ENCODE measurements at regions not wholly inside any gene's neighbourhood (a gene's known extent, or its start where the extent isn't known, plus 50 kb on each side); places are given as distances from the start of the nearest gene placed in this dataset.

DNA sequence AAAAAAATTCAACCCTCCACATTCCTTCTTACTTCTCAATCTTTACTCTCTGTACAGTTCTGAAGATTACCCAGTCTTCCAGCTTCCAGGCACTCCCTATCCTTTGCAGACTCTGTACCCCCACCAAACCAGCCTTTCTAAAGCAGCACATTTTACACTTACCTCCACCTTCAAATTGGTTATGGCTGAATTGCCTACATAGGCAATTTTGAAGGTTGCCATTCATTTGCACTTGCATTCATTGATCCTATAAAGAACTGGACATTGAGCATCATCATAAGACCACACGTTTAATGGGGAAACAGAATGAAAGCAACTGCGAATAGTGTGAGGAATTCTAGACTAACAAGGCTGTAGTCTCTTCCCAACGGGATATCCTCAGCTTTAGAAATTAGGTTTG is 233.4 kb downstream of the TRIB2 start:
- Mint-ChIP-seq H3K36me3 (ENCODE audit: low read depth) (no peaks in the 10 kb centered on the region), H3K27me3 (ENCODE audit: low read depth) (peaks cover 51% of the 10 kb centered on the region), H3K4me1 (ENCODE audit: low read depth) (peaks cover 35% of the 10 kb centered on the region), H3K9me3 (no peaks in the 10 kb centered on the region), H3K27ac (no peak overlapping the region), H3K4me3 (ENCODE audit: low read depth) (no peak overlapping the region)
- DNase-seq (ENCODE audit: low spot score): no peak
- intact Hi-C loops (cut with micrococcal nuclease): loop anchor here (5.0 kb wide), 1 partner anchor 1118 kb away; no protein-coding TSS in a partner anchor

DNA sequence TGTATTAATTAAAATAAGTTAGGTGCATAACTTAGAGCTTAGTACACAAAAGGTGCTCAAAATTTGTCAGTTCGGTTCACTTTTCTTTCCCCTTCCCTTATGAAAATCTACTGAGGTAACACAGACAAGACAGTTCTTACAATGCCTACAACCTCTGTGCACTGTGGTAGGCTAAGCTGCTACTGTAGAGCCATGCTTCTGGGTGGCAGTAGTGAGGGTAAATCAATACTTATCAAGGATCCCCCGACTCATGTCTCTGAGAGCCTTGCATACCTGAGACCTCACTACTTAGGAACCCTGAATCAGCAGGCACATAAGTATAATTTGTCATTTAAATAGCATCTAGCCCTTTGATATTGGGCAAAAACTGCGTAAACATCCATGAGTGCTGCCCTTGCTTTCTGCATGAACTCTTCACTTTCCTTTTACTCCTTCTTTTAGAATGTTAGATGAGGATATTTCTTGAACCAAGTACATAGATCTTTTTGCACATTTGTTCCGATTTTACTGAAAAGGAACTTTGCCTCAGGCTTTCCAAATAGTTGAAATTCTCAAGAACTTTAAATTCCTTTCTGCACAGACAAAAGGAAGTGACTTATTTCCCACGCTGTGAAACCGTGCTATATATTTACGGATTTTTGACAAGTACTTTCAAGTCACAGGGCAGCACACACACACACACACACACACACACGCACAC is 234.4 kb downstream of the TRIB2 start:
- intact Hi-C loops (cut with micrococcal nuclease): loop anchor here (5.0 kb wide), 1 partner anchor 1119 kb away; no protein-coding TSS in a partner anchor
- no peaks in the 10 kb centered on the region for H3K9me3 Mint-ChIP-seq
- DNase-seq (ENCODE audit: low spot score): no peak
- H3K4me3 Mint-ChIP-seq (ENCODE audit: low read depth): no peak overlapping the region
- H3K27me3 Mint-ChIP-seq (ENCODE audit: low read depth): peaks cover 49% of the 10 kb centered on the region
- H3K27ac Mint-ChIP-seq: no peak overlapping the region
- H3K4me1 Mint-ChIP-seq (ENCODE audit: low read depth): peaks cover 33% of the 10 kb centered on the region
- H3K36me3 Mint-ChIP-seq (ENCODE audit: low read depth): no peaks in the 10 kb centered on the region

DNA sequence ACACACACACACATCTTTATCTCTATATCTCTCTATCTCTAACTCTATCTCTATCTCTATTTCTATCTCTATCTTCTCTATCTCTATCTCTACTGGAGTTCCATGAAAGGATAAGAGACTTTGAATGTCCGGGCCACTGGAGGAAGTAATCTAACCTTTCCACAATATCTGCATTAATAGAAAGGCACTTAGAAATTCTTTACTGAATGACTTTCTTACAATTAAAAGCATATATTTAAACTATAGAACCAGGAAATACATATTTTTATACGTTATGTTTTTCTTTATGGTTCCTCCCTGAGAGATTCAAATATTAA is 234.9 kb downstream of the TRIB2 start:
- no peak for DNase-seq (ENCODE audit: low spot score)
- peaks cover 52% of the 10 kb centered on the region for H3K27me3 Mint-ChIP-seq (ENCODE audit: low read depth)
- no peak overlapping the region for H3K4me3 Mint-ChIP-seq (ENCODE audit: low read depth)
- H3K9me3 Mint-ChIP-seq: no peaks in the 10 kb centered on the region
- no peaks in the 10 kb centered on the region for H3K36me3 Mint-ChIP-seq (ENCODE audit: low read depth)
- H3K4me1 Mint-ChIP-seq (ENCODE audit: low read depth): peaks cover 33% of the 10 kb centered on the region
- intact Hi-C loops (cut with micrococcal nuclease): loop anchor here (5.0 kb wide), 1 partner anchor 1119 kb away; no protein-coding TSS in a partner anchor
- H3K27ac Mint-ChIP-seq: no peak overlapping the region

DNA sequence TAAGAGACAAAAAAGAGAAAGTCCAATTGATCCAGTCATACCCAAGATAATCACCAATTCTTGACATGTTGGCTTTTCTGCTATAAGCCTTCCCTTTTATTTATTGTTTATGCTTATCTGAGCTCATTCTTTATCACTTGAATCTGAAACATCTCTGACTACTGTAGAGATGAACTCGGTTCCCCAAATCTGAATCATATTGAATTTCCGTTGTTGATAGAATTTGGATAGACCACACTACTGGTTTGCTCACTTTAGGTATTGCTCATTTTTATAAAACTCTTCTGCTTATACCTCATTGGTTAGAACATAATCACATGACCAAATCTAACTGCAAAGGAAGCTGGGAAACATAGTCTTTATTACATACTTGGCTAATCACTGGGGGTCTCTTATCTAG is 236.9 kb downstream of the TRIB2 start:
- H3K27ac Mint-ChIP-seq: no peak overlapping the region
- intact Hi-C loops (cut with micrococcal nuclease): loop anchor here (5.0 kb wide), 1 partner anchor 1121 kb away; no protein-coding TSS in a partner anchor
- no peak overlapping the region for H3K4me3 Mint-ChIP-seq (ENCODE audit: low read depth)
- peaks cover 27% of the 10 kb centered on the region for H3K4me1 Mint-ChIP-seq (ENCODE audit: low read depth)
- H3K36me3 Mint-ChIP-seq (ENCODE audit: low read depth): no peaks in the 10 kb centered on the region
- no peaks in the 10 kb centered on the region for H3K9me3 Mint-ChIP-seq
- peaks cover 51% of the 10 kb centered on the region for H3K27me3 Mint-ChIP-seq (ENCODE audit: low read depth)
- no peak for DNase-seq (ENCODE audit: low spot score)

DNA sequence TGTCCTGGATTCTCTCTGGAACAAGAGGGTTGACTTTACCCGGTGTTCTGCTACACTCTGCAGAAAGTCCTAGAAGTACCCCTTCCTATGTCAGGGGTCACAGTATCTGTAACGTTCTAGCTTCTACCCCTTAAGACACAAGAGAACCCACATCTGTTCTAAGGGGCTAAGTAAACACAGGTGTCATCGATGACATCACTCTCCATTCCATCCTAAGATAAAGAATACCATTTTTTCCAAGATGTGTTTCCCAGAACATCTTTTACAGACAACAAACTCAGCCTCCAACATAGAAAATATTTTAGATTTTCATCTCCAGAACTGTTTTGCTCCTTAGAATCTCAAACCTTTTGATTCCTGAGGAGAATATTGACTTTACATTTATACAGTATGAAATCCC is 239.1 kb downstream of the TRIB2 start:
- peaks cover 13% of the 10 kb centered on the region for H3K4me1 Mint-ChIP-seq (ENCODE audit: low read depth)
- no peak overlapping the region for H3K4me3 Mint-ChIP-seq (ENCODE audit: low read depth)
- H3K27me3 Mint-ChIP-seq (ENCODE audit: low read depth): peaks cover 55% of the 10 kb centered on the region
- peaks cover 17% of the 10 kb centered on the region for H3K9me3 Mint-ChIP-seq
- no peak overlapping the region for H3K27ac Mint-ChIP-seq
- peaks cover 9% of the 10 kb centered on the region for H3K36me3 Mint-ChIP-seq (ENCODE audit: low read depth)
- intact Hi-C loops (cut with micrococcal nuclease): no loop called here
- DNase-seq (ENCODE audit: low spot score): no peak

DNA sequence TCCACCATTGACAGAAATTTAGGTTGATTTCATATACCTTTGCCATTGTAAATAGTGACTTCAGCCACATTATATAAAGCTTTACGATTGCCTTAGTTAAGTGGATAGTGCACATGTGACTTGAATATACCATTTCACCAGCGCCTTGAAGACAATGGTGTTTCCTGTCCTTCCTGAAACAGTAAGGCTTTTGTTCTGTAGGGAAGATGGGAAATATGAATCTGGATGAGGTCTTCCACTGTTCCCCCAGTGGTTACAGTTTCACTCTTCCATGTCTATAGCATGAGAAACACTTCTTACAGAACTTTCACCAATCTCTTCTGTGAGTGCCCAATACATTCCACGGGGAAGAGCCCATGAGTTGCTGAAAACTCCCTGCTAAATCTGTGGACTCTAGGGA is 240.5 kb downstream of the TRIB2 start:
- Mint-ChIP-seq H3K27ac (no peak overlapping the region), H3K36me3 (ENCODE audit: low read depth) (peaks cover 9% of the 10 kb centered on the region), H3K4me3 (ENCODE audit: low read depth) (no peak overlapping the region), H3K4me1 (ENCODE audit: low read depth) (peaks cover 9% of the 10 kb centered on the region), H3K27me3 (ENCODE audit: low read depth) (peaks cover 48% of the 10 kb centered on the region), H3K9me3 (peaks cover 20% of the 10 kb centered on the region)
- intact Hi-C loops (cut with micrococcal nuclease): no loop called here
- DNase-seq (ENCODE audit: low spot score): no peak

DNA sequence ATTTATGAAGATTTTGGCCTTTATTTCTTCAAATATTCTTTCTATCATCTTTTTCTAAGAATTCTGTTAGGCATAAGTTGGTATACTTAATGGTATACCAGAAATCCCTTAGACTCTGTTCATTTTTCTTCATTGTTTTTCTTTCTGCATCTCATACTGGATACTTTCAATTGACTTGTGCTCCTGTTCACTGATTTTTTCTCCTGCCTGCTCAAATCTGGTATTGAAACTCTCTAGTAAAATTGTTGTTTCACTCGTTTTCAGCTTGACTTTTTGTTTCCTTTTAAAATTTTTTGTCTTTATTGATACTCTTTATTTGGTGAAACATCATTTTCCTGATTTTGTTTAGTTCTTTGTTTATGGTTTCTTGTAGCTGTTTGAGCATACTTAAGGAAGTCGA is 243.2 kb downstream of the TRIB2 start:
- peaks cover 32% of the 10 kb centered on the region for H3K27me3 Mint-ChIP-seq (ENCODE audit: low read depth)
- H3K4me1 Mint-ChIP-seq (ENCODE audit: low read depth): peaks cover 24% of the 10 kb centered on the region
- H3K27ac Mint-ChIP-seq: no peak overlapping the region
- no peak overlapping the region for H3K4me3 Mint-ChIP-seq (ENCODE audit: low read depth)
- DNase-seq (ENCODE audit: low spot score): no peak
- peaks cover 16% of the 10 kb centered on the region for H3K36me3 Mint-ChIP-seq (ENCODE audit: low read depth)
- intact Hi-C loops (cut with micrococcal nuclease): loop anchor here (10.0 kb wide), 1 partner anchor 455 kb away; no protein-coding TSS in a partner anchor
- H3K9me3 Mint-ChIP-seq: peaks cover 25% of the 10 kb centered on the region

DNA sequence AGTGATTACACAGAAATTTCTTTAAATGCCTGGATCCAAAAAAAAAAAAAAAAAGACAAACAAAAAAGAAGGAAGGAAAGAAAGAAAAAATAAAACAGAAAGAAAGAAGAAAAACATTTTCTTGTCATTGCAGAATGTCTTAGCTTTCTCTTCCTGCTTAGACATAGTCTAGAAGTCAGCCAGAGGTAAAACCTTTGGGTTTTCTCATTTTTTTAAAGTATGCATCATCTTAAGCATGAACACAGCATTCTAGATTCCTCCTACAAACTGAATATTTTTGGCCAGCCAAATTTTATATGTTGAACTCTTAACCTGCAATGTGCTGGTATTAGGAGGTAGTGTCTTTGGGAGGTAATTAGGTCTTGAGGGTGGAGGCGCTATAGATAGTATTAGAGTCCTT is 243.9 kb downstream of the TRIB2 start:
- no peak for DNase-seq (ENCODE audit: low spot score)
- H3K27me3 Mint-ChIP-seq (ENCODE audit: low read depth): peaks cover 28% of the 10 kb centered on the region
- H3K4me1 Mint-ChIP-seq (ENCODE audit: low read depth): peaks cover 30% of the 10 kb centered on the region
- H3K36me3 Mint-ChIP-seq (ENCODE audit: low read depth): peaks cover 19% of the 10 kb centered on the region
- H3K27ac Mint-ChIP-seq: no peak overlapping the region
- peaks cover 30% of the 10 kb centered on the region for H3K9me3 Mint-ChIP-seq
- no peak overlapping the region for H3K4me3 Mint-ChIP-seq (ENCODE audit: low read depth)
- intact Hi-C loops (cut with micrococcal nuclease): loop anchor here (10.0 kb wide), 1 partner anchor 456 kb away; no protein-coding TSS in a partner anchor

DNA sequence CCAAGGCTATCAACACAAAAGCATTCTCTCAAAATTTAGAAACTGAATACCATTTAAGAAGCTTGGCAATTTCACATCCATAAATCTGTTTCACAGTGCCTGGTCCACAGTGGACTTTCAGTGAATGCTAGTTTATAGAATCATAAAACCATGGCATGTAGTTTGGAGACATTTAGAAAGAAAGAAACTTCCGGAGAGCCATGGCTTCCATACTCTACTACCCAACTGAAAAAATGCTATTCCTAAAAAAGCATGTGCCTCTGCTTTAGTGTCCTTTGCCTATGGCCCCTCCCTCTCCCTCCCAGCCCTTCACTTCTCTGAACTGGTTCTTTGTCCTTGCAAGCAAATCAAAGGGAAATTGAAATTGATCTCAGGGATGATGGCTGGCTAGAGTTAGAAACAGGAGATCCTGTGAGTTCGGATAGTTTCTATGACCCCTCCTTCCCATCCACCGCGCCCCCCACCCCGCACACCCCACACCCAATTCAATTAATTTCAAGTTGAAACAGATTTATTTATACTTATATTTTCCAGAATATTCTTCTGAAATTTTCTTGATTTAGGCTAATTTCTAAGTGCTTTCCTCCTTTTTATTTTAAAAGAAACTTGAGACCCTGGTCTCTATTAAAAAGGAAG is 248.3 kb downstream of the TRIB2 start:
- intact Hi-C loops (cut with micrococcal nuclease): loop anchor here (1.0 to 10.0 kb wide), 6 partner anchors 108 to 1135 kb away; partner anchors contain the start of gene TRIB2
- Mint-ChIP-seq H3K4me3 (ENCODE audit: low read depth) (no peak overlapping the region), H3K27me3 (ENCODE audit: low read depth) (peaks cover 11% of the 10 kb centered on the region)

DNA sequence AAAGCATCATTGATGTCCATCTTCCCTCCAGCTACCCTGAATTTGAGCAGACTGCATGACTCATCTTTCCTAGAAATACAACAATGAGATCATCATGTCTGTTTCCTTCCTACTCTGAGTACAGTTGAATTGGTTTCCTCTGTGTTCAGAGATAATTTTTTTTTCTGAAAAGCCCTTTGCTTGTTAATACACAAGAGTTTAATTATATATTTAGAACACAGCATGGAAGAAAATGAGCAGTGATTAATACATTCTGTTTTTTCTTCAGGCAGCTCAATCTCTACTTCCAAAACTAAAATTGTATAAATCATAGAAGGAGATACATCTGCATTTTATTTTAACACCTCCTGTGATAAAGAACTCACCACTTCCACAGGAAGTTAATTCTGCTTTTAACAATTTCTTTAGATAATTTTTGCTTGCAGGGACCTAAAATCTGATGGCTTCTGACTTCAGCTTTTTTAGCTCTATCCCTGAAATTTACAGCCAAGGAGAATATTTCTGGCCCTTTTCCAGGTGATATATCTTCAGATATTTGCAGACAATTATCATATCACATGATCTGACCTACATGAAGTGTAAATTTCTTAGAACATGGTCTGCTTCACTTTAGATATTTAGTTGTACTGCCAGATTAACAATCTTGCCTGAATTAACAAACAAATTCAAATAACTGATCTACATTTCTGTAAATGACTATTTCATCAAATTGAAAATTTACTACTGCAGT is 249.0 kb downstream of the TRIB2 start:
- no peak for DNase-seq (ENCODE audit: low spot score)
- peaks cover 11% of the 10 kb centered on the region for H3K27me3 Mint-ChIP-seq (ENCODE audit: low read depth)
- peaks cover 12% of the 10 kb centered on the region for H3K9me3 Mint-ChIP-seq
- peak overlapping the region; percentile 48 for H3K27ac Mint-ChIP-seq
- peaks cover 10% of the 10 kb centered on the region for H3K36me3 Mint-ChIP-seq (ENCODE audit: low read depth)
- peaks cover 49% of the 10 kb centered on the region for H3K4me1 Mint-ChIP-seq (ENCODE audit: low read depth)
- intact Hi-C loops (cut with micrococcal nuclease): loop anchor here (1.0 to 10.0 kb wide), 6 partner anchors 109 to 1135 kb away; partner anchors contain the start of gene TRIB2
- H3K4me3 Mint-ChIP-seq (ENCODE audit: low read depth): peak overlapping the region; percentile 2

More for the DNA sequence above, 248.3 kb downstream of the TRIB2 start:
- no peak for DNase-seq (ENCODE audit: low spot score)
- Mint-ChIP-seq H3K36me3 (ENCODE audit: low read depth) (peaks cover 12% of the 10 kb centered on the region), H3K9me3 (peaks cover 18% of the 10 kb centered on the region), H3K4me1 (ENCODE audit: low read depth) (peaks cover 49% of the 10 kb centered on the region), H3K27ac (peak overlapping the region; percentile 48)

DNA sequence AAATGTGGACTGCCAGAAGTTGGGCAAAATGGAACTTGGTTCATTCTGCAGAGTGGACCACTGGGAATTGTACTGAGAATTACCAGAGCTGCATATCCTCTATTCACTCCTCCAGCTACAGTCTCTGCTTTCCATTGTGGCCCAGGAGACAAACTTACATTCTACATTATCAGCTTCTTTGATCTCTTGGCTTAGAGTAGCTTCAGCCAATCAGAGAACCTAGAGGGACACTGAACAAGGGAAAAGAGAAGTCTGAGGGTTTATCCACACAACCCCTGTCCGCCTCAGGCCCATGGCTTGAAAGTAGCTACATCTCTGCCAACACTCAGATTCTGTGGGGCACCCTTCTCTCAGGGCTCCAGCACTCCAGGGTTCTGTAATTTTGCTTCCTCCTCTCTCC is 251.1 kb downstream of the TRIB2 start:
- intact Hi-C loops (cut with micrococcal nuclease): loop anchor here (5.0 to 10.0 kb wide), 4 partner anchors 251 to 676 kb away; partner anchors contain the start of gene TRIB2

DNA sequence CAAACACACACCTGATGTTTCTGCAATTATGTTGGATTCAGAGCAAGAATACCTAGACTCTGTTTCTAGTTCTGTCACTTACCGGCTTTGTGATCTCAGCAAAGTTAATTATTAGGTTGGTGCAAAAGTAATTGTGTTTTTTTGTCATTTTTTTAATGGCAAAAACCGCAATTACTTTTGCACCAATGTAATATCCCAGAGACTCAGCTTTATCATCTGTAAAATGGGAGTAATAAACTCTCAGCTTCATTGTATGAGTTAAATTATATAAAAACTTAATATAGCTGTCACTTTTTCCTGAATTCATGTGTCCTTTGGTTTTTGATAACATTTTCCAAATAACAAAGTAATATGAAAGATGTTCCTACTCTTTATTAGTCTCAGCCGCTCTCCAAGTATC is 251.7 kb downstream of the TRIB2 start:
- Mint-ChIP-seq H3K27ac (no peak overlapping the region), H3K36me3 (ENCODE audit: low read depth) (peaks cover 8% of the 10 kb centered on the region), H3K9me3 (peaks cover 10% of the 10 kb centered on the region), H3K4me3 (ENCODE audit: low read depth) (no peak overlapping the region), H3K4me1 (ENCODE audit: low read depth) (peaks cover 35% of the 10 kb centered on the region), H3K27me3 (ENCODE audit: low read depth) (peaks cover 14% of the 10 kb centered on the region)
- no peak for DNase-seq (ENCODE audit: low spot score)
- intact Hi-C loops (cut with micrococcal nuclease): loop anchor here (5.0 to 10.0 kb wide), 4 partner anchors 251 to 676 kb away; partner anchors contain the start of gene TRIB2

More for the DNA sequence above, 251.1 kb downstream of the TRIB2 start:
- DNase-seq (ENCODE audit: low spot score): no peak
- H3K4me3 Mint-ChIP-seq (ENCODE audit: low read depth): no peak overlapping the region
- H3K27ac Mint-ChIP-seq: no peak overlapping the region
- H3K27me3 Mint-ChIP-seq (ENCODE audit: low read depth): peaks cover 16% of the 10 kb centered on the region
- H3K4me1 Mint-ChIP-seq (ENCODE audit: low read depth): peaks cover 39% of the 10 kb centered on the region
- peaks cover 13% of the 10 kb centered on the region for H3K9me3 Mint-ChIP-seq
- peaks cover 10% of the 10 kb centered on the region for H3K36me3 Mint-ChIP-seq (ENCODE audit: low read depth)
